DMS79 treated with DMSO at 0.1 percent for 48 hours (cell line): ENCODE measurements at regions not wholly inside any gene's neighbourhood (a gene's known extent, or its start where the extent isn't known, plus 50 kb on each side); places are given as distances from the start of the nearest gene placed in this dataset.

Experiments used
- DNase-seq: peaks from one replicate; lab custom pipeline; 2025; lab: John Stamatoyannopoulos, UW

DNA sequence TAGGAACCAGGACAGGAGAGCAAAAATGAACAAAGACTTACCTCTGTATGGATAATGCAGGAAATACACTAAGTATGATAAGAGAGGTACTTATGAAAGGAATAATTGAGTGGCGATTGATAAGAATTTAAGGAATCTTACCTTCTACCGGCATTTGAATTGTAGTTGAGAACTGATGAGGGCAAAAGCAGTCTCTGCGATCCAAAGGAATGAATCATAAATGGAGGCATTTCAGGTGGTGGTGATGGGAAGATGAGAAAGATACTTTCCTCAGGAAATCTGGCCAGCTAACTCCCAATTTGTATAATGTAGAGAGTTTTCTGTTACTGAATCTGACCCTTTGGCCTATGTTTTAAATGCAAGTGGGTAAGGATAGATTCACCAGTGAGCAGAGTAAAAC is 71.9 kb upstream of the C11orf87 start:
- DNase-seq: no peak

DNA sequence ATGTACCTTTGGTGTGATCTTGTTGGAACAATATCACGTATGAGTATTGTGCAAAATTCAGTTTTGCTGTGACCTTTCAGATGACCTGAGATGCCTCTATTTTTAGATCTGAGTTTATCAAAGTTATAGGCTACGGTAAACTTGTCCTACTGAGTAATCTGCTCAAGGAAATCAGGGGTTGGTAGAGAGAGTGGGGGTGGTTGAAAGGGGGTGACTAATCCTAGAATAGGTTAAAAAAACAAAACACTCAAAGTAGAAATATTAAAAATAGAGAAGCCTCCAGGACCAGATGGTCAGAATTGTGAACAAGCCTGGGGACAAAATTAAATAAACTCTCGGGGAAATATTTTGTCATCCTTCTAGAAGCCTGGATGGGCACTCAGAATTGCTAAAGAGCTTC is 59.9 kb upstream of the C11orf87 start:
- DNase-seq: no peak

DNA sequence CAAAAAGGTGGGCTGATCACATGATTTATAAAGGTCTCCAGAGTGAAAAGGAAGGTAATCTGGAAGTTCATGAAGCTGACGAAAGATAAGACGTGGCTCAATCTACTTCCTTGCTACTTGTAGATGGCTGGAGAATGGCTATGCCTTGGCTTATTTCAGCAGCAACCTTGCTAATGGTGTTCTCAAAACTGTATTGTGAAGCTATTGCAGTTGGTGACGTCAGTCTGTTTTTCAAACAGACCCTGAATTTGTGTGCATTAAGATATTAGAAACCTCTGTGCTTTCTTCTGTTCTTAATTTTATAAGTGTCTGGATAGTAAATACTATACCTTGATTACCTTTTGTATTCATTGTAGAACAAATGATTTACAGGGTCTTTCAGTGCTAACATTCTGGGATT is 58.3 kb upstream of the C11orf87 start:
- DNase-seq: no peak

DNA sequence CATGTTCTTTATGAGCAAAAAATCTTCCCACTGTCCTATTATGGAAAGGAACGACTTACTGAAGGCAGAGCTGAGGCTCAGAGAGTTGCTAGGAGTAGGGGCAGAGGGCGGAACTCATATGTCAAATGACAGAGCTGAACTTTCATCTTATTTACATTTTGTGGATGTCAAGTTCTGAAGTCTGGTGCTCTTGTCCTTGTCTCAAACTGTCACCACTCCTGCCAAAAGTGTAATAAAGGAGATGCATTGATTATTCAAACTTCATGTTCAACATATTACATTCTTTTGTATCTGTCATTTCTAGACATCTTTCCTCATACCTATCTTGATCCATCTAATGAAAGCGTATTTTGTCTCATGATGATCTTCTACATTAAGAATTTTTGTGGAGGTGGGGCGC is 57.1 kb upstream of the C11orf87 start:
- DNase-seq: no peak

DNA sequence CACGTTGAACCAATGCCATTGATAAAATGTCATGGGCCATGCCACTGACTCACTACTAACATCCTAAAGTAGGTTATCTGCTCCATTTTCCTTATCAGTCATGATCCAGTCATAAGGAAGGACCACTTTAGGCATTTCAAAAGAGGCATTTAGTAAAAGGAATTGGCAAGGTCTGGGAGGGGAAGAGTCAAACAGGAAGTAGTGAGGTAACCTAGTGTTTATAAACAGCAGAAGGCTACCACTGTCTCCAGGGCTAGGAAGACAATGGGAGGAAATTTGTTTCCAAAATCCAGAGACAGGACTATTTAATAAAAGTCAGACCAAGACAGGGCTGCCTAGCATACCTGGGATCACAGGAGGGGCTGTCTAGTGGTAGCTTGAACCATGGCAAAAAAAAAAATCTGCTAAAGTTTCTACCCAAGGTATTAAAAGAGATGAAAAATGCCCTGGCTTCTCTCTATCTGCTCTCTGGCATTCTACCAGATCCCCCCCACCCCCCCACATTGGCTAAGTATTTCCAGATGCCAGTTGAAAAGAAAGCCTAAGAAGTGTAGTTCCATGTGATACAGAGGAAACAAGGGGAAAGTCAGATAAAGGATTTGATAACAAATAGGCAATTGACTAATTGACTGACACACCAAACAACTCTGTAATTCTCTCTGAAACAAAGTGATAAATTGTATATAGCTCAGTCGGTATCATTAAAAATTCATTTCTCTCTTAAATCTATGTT is 50.4 kb upstream of the C11orf87 start:
- DNase-seq: no peak
